Anterior cingulate cortex (tissue), 58 donors: ENCODE measurements at regions not wholly inside any gene's neighbourhood (a gene's known extent, or its start where the extent isn't known, plus 50 kb on each side); places are given as distances from the start of the nearest gene placed in this dataset.
"Not testable (repeated sequence)": the region's sequence is repeated elsewhere in the genome, so short reads cannot be mapped to it uniquely, and the experiment has no call there.

ENCODE experiments used
- DNase-seq, 58 donors: peaks; one replicate each; lab custom pipeline; 2025; lab: John Stamatoyannopoulos, UW

DNA sequence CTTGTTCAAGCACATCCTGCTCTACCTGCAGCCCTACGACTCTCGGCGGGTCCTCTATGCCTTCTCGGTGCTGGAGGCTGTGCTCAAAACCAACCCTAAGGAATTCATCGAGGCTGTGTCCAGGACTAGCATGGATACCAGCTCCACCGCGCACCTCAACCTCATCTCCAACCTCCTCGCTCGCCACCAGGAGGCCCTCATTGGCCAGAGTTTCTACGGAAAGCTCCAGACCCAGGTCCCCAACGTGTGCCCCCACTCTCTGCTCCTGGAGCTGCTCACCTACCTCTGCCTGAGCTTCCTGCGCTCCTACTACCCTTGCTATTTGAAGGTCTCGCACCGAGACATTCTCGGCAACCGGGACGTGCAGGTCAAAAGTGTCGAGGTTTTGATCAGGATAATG, 74.3 kb upstream of the MORC3 start:
- no peak for DNase-seq

DNA sequence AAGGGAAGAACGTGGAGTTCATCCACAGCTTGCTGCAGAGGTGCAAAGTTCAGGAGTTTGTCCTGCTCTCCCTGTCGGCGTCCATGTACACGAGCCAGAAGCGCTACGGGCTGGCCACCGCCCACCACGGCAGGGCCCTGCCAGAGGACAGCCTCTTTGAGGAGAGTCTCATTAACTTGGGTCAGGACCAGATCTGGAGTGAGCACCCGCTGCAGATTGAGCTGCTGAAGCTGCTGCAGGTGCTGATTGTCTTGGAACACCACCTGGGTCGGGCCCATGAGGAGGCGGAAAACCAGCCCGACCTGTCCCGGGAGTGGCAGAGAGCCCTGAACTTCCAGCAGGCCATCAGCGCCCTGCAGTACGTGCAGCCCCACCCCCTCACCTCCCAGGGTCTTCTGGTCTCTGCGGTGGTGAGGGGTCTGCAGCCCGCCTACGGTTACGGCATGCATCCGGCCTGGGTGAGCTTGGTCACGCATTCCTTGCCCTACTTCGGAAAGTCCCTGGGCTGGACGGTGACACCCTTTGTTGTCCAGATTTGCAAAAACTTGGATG, 73.8 kb upstream of the MORC3 start:
- DNase-seq = no peak

DNA sequence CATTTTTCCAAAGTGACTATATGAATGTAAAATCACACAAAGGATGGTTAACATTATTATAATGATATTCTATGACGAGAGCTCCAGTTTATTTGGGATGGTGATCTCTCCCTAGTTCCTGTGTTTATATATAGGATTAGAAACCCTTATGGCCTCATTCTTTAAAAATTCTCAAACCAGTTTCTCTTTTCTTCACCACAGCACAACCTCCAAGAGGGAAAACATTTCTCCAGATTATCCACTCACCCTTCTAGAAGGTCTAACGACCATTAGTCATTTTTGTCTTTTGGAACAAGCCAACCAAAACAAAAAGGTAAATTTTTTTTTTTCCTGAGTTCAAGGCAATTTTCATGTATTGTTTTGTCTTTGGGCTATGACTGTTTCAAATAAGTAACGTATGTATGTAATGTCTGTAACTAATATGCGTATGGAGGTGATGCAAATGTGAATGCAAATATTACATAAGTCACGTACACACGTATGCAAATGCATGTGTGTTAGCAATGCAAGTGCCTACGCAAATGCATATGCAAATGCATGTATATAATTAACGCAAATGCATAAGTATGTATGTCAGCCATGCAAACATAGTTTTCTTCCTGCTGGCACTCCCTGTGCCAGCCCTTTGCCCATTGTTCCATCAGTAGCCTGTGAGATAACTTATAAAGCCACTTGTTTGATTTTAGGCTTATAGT, 72.5 kb upstream of the MORC3 start:
- no peak for DNase-seq

DNA sequence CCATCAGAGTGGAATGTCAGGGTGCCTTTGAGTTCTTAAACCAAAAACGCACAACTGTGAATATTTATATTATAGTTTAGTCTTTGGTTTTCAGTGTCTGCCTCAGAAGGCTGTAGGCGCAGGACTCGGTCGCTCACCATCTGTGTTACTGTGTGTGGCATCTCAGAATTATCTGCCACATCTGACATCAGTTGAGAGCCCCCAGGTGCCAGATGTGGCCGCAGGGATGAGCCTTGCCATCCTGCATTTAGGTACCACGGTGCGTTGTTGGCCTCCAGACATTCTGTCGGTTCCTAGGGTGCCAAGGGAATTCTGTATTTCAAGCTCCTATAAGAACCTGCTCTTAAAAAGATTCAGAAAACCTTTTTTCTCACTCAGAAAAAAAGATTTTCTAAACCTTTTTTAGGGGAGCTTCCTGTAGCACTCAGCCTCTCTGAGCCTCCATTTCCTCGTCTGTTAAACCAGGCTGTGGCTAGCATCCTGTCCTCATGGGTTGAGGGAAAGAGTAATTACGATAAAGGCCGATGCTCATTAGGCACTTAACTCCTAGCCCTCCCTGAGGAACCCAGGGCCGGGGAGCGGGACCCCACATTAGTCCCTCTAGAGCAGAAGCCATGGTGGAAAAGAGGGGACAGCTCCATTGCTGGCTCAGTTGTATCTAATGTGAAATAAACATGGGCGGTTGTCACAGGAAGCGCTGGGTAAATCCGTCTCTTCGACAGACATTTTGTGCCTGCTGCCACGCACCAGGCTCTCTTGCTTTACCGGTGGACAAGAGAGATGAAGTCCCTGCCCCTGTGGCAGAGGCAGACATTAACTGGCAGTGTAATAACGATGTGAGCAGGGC, 70.2 kb upstream of the MORC3 start:
- DNase-seq = no peak

DNA sequence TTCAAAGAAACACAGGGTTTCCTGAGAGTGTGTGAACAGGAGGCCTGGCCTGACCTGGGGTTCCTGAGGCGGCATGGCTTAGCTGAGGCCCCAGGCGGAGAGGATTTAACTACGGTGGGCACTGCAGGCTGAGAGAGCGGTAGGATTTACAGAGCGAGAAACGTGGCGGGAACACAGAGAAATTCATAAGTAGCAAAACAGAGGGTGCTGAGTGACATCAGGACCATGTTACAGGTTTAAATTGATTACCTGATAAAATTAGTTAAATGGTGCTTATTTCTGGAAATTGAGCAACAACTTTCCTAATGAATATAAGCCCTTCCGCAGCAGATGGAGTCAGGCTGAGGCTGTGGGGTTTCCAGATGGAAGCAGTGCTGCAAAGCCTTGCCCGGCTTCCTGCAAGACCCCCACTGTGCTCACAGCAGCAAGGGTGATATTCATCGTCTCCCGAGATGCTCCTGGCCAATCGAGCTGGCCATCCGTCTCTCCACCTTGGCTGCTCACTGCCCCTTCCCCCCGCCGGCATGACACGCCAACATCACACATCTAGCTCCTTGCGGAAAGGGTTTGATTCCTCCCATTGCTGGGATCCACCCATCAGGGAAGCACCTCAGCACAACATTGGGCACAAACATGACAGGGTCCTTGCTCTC, 69.4 kb upstream of the MORC3 start:
- no peak for DNase-seq

DNA sequence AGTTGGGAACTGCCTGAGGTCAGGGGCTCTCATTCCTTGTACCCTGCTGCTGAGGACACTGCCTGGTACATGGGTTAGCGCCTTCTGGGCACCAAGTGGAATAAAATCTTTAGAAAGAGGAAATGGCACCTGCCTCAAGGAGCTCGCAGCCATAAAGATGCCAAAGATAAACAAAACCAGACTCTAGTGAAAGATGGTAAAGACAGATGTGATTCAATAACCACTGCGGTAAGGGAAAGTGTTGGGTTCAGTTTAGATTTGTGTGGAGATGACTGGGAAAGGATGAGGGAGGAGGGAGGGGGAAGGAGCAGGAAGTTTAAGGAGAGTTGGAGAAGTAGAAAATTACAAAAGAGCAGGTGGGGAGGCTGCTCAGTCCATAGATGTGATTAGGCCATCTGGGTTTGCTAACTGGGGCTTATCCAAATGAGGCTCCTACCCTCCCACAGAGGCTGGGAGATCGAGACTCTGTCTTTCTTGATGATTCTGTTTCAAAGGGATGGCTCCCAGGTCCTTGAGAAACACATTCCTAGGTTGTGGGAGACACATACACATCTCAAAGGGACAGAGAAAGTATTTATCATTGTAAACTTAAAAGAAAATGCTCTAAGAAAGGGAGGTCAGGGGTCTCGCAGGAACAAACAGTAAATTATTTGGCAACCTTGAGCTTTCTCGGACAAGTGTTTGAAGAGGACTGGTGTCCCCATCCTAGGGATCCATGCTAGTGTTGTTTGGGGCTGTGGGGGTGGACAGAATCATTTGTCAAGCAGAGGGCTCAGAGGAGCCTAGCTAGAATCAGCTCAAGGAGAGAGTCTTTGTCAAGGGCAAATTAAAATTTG, 65.7 kb upstream of the MORC3 start:
- DNase-seq = no peak

DNA sequence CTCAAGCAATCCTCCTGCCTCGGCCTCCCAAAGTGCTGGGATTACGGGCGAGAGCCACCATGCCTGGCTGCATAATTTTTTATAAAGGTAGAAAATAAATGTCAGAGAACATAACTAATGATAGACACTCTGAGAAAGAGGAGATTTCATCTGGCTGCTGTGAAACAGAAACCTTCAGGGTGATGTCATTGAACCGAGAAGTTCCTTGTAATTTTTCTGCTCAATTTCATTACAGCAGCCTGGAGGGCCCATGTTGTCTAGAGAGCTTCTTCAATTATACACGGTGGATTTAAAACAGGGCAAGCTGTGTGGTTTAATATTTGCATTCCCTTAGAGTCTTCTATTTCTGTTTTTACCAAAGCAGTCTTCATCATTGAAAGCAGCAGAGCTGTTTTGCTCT, 64.3 kb upstream of the MORC3 start:
- DNase-seq = no peak

DNA sequence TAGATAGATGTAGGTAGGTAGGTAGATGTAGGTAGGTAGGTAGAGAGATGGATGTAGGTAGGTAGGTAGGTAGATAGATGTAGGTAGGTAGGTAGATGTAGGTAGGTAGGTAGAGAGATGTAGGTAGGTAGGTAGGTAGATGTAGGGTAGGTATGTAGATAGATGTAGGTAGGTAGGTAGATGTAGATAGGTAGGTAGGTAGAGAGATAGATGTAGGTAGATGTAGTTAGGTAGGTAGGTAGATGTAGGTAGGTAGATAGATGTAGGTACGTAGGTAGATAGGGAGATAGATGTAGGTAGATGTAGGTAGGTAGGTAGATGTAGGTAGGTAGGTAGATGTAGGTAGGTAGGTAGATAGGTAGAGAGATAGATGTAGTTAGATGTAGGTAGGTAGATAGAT, 62.3 kb upstream of the MORC3 start:
- no peak for DNase-seq

DNA sequence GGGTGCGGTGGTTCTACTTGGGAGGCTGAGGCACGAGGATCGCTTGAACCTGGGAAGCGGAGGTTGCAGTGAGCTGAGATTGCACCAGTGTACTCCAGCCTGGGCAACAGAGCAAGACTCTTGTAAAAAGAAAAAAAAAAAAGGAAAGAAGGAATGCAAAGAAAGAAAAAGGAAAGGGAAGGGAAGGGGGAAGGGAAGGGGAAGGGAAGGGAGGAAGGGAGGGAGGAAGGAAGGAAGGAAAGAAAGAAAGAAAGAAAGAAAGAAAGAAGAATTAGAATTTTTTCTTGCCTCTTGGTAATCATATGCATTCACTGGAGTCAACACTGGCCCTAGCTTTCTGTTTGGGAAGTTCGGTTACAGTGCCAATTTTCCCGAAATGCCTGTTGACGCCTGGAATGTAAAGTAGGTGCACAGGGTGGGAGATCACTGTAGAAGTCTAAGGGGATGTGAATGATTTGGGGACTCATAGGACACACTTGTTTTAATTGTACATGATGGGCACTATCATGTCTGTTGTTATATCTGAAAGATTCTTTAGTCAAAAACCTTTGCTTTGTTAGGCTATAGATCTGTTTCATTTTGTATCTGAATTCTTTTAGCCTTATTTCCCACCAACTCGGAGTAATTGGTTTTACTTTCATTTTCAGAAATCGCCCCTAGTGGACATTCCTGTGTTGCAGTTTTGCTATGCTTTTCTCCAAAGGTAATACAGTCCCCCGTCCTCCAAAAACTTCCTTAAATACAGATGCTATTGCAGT, 59.8 kb upstream of the MORC3 start:
- peak in 17 of 58 donors; percentile 1 to 61 (median 6) for DNase-seq

DNA sequence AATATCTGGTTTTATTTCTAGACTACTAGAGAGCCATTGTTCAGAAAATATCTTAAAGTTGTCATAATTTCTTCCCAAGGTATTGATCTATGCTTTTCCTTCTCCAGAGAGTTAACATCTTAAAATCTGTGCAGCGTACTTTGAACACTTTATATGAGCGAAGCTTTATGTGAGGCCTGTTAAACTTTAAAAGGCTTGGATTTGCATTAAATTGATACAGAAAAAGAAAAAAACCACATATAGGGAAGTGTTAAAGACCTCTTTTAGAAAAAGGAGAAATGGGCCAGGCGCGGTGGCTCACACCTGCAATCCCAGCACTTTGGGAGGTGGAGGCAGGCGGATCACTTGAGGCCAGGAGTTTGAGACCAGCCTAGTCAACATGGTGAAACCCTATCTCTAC, 59.2 kb upstream of the MORC3 start:
- no peak for DNase-seq

DNA sequence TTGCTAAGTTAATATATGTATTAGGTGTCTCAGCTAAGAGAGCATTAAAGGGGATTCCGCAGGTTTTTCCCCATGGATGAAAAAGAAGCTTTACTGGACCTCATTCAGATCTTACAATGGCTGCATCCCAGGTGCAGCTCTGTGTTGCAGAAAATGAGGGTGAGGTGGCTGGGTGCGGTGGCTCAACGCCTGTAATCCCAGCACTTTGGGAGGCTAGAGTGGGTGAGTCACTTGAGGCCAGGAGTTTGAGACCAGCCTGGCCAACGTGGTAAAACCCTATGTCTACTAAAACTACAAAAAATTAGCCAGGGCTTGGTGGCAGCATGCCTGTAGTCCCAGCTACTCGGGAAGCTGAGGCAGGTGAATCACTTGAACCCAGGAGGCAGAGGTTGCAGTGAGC, 58.5 kb upstream of the MORC3 start:
- no peak for DNase-seq

DNA sequence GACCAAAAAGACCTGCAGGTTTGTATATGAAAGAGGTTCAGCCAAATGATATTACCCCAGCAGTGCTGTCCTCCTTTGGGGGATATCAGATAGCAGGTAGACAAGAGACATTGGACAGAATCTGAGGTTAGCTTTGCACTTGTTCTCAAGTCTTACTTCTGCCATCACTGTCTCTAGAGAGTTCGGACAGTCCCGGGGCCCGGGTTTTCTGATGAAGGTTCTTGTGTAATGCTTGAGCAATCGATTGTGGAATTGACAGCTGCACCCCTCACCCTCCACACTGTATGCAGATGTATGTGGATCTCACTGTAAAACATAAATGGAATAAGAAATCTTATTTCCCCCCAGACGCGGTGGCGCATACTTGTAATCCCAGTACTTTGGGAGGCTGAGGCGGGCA, 56.2 kb upstream of the MORC3 start:
- DNase-seq = no peak

DNA sequence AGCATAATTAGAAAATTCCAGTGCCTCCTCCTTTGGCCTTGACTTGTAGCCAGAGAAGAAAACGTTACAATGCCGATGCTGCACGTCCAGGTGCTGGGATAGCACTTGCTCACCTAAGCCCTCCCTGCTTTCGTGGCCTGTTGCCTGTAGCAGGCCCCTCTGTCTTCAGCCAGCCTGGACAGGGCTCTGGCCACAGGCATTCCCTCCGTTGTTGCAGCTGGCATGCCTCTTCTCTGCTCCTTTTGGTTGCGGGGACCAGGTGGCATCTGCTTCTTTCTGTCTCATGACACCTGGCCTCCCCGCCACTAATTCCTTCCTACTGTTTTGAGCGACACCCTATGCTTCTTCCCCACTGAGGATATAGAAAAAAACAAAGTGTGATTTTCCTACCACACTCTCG, 54.6 kb upstream of the MORC3 start:
- no peak for DNase-seq

DNA sequence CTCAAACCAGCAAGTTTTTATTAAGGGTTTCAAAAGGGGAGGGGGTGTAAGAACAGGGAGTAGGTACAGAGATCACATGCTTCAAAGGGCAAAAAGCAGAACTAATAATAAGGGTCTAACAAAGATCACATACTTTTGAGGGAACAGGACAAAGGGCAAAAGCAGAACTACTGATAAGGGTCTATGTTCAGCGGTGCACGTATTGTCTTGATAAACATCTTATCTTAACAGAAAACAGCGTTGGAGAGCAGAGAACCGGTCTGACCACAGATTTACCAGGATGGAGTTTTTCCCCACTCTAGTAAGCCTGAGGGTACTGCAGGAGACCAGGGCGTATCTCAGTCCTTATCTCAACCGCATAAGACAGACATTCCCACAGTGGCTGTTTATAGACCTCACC, 52.2 kb upstream of the MORC3 start:
- not testable (repeated sequence) for DNase-seq

DNA sequence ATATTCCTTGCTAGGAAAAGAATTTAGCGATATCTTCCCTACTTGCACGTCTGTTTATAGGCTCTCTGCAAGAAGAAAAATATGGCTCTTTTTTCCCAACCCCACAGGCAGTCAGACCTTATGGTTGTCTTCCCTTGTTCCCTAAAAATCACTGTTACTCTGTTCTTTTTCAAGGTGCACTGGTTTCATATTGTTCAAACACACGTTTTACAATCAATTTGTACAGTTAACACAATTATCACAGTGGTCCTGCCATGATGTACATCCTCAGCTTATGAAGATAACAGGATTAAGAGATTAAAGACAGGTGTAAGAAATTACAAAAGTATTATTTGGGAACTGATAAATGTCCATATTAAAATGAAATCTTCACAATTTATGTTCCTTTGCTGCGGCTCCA, 51.7 kb upstream of the MORC3 start:
- DNase-seq = not testable (repeated sequence)
